ENCODE measurements at regions not wholly inside any gene's neighbourhood (a gene's known extent, or its start where the extent isn't known, plus 50 kb on each side); places are given as distances from the start of the nearest gene placed in this dataset.

DNA sequence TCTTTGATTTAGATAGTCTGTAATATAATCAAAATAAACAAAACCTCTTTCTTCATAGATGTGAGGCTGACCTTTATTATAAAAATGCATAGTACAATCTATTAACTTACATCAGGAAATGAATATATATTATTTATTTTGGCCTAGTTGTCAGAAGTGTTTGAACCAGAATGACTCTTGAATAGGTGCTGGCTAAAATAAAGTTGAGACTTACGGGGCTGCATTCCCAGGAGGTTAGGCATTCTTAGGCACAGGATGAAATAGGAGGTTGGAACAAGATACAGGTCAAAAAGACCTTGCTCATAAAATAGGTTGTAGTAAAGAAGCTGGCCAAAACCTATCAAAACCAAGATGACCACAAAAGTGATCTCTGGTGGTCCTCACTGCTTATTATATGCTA is 1193.3 kb upstream of the IGFBP7 start (continued):
- TF ChIP-seq, protein P1, sequence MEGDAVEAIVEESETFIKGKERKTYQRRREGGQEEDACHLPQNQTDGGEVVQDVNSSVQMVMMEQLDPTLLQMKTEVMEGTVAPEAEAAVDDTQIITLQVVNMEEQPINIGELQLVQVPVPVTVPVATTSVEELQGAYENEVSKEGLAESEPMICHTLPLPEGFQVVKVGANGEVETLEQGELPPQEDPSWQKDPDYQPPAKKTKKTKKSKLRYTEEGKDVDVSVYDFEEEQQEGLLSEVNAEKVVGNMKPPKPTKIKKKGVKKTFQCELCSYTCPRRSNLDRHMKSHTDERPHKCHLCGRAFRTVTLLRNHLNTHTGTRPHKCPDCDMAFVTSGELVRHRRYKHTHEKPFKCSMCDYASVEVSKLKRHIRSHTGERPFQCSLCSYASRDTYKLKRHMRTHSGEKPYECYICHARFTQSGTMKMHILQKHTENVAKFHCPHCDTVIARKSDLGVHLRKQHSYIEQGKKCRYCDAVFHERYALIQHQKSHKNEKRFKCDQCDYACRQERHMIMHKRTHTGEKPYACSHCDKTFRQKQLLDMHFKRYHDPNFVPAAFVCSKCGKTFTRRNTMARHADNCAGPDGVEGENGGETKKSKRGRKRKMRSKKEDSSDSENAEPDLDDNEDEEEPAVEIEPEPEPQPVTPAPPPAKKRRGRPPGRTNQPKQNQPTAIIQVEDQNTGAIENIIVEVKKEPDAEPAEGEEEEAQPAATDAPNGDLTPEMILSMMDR (conservative IDR thresholded peaks at IDR 0.05; ENCODE audit: low read depth in 2 of 2): no peak
- no peak for TF ChIP-seq ZNF114 (CRISPR knock-in tag; IDR thresholded peaks at IDR 0.05)
- TF ChIP-seq JUNB (IDR thresholded peaks at IDR 0.05; ENCODE audit: unreplicated experiment): no peak
- no peak for TF ChIP-seq POLR2AphosphoS5 (IDR thresholded peaks at IDR 0.05; ENCODE audit: low read depth)
- TF ChIP-seq NANOG (IDR thresholded peaks at IDR 0.05; ENCODE audit: borderline replicate concordance): no peak
- no peak for TF ChIP-seq CREB1 (CRISPR knock-in tag; IDR thresholded peaks at IDR 0.05; ENCODE audit: low read depth)
- no peak for TF ChIP-seq EZH2phosphoT487 (IDR thresholded peaks at IDR 0.05; ENCODE audit: unreplicated experiment)

DNA sequence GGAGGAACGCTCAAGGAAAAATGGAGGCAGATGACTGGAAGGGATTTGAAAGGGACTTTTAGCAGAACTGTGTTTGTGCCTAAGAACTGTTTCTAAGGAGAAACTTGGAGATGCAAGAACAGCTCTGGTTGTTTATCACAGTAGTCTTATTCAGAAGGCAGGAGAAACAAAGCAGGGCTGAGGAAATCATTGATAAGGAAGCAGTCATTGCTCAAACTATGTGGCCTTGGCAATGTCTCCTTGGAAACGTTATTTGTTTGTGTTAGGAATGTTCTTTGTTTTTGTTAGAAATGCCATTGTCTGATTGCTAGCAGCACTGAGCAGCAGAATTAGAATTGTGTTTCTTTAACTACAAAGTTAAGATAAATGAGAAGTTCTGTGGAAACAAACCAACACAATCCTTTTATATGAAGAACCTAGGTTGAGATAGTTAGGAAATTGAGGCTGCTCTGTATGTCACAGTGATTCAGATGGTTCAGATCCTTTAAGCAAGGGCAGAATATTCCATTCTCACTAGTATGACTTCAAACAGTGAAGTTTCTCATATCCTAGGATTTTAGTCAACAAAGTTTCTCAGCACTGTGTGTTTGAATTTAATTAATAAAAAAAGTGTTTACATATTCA is 1191.3 kb upstream of the IGFBP7 start:
- H3K27ac ChIP-seq (ENCODE audit: low read depth): no peak overlapping the region

More for the DNA sequence above, 1191.3 kb upstream of the IGFBP7 start:
- Histone ChIP-seq H3K4me3 (no peak overlapping the region), H4K20me1 (replicated peaks; ENCODE audit: insufficient read depth) (no peaks in the 10 kb centered on the region), H3K79me2 (replicated peaks; ENCODE audit: insufficient read depth) (no peaks in the 10 kb centered on the region), H3K4me1 (ENCODE audit: insufficient read depth) (no peaks in the 10 kb centered on the region), H3K9me2 (ENCODE audit: insufficient read depth) (peaks cover 3% of the 10 kb centered on the region; the same call in 1 of the 2 replicates), H3K4me2 (no peak overlapping the region), H3F3A (replicated peaks; ENCODE audit: low read depth) (no peaks in the 10 kb centered on the region), H2AFZ (no peak overlapping the region), H3K27me3 (ENCODE audit: insufficient read depth) (no peaks in the 10 kb centered on the region), H3K36me3 (ENCODE audit: insufficient read depth) (no peaks in the 10 kb centered on the region)
- TF ChIP-seq ZNF114 (CRISPR knock-in tag; IDR thresholded peaks at IDR 0.05) (no peak), JUNB (IDR thresholded peaks at IDR 0.05; ENCODE audit: unreplicated experiment) (no peak), STAT1 (IDR thresholded peaks at IDR 0.05; ENCODE audit: unreplicated experiment) (no peak), EZH2phosphoT487 (IDR thresholded peaks at IDR 0.05; ENCODE audit: unreplicated experiment) (no peak), EZH2 (IDR thresholded peaks at IDR 0.05; ENCODE audit: low read depth, unreplicated experiment) (no peak), POLR2AphosphoS5 (IDR thresholded peaks at IDR 0.05; ENCODE audit: low read depth) (no peak), NANOG (IDR thresholded peaks at IDR 0.05; ENCODE audit: borderline replicate concordance) (no peak)
- TF ChIP-seq, protein P2, sequence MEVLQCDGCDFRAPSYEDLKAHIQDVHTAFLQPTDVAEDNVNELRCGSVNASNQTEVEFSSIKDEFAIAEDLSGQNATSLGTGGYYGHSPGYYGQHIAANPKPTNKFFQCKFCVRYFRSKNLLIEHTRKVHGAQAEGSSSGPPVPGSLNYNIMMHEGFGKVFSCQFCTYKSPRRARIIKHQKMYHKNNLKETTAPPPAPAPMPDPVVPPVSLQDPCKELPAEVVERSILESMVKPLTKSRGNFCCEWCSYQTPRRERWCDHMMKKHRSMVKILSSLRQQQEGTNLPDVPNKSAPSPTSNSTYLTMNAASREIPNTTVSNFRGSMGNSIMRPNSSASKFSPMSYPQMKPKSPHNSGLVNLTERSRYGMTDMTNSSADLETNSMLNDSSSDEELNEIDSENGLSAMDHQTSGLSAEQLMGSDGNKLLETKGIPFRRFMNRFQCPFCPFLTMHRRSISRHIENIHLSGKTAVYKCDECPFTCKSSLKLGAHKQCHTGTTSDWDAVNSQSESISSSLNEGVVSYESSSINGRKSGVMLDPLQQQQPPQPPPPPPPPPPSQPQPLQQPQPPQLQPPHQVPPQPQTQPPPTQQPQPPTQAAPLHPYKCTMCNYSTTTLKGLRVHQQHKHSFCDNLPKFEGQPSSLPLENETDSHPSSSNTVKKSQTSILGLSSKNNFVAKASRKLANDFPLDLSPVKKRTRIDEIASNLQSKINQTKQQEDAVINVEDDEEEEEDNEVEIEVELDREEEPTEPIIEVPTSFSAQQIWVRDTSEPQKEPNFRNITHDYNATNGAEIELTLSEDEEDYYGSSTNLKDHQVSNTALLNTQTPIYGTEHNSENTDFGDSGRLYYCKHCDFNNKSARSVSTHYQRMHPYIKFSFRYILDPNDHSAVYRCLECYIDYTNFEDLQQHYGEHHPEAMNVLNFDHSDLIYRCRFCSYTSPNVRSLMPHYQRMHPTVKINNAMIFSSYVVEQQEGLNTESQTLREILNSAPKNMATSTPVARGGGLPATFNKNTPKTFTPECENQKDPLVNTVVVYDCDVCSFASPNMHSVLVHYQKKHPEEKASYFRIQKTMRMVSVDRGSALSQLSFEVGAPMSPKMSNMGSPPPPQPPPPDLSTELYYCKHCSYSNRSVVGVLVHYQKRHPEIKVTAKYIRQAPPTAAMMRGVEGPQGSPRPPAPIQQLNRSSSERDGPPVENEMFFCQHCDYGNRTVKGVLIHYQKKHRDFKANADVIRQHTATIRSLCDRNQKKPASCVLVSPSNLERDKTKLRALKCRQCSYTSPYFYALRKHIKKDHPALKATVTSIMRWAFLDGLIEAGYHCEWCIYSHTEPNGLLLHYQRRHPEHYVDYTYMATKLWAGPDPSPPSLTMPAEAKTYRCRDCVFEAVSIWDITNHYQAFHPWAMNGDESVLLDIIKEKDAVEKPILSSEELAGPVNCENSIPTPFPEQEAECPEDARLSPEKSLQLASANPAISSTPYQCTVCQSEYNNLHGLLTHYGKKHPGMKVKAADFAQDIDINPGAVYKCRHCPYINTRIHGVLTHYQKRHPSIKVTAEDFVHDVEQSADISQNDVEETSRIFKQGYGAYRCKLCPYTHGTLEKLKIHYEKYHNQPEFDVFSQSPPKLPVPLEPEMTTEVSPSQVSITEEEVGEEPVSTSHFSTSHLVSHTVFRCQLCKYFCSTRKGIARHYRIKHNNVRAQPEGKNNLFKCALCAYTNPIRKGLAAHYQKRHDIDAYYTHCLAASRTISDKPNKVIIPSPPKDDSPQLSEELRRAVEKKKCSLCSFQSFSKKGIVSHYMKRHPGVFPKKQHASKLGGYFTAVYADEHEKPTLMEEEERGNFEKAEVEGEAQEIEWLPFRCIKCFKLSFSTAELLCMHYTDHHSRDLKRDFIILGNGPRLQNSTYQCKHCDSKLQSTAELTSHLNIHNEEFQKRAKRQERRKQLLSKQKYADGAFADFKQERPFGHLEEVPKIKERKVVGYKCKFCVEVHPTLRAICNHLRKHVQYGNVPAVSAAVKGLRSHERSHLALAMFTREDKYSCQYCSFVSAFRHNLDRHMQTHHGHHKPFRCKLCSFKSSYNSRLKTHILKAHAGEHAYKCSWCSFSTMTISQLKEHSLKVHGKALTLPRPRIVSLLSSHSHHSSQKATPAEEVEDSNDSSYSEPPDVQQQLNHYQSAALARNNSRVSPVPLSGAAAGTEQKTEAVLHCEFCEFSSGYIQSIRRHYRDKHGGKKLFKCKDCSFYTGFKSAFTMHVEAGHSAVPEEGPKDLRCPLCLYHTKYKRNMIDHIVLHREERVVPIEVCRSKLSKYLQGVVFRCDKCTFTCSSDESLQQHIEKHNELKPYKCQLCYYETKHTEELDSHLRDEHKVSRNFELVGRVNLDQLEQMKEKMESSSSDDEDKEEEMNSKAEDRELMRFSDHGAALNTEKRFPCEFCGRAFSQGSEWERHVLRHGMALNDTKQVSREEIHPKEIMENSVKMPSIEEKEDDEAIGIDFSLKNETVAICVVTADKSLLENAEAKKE (CRISPR knock-in tag; IDR thresholded peaks at IDR 0.05): no peak
- TF ChIP-seq, protein P3, sequence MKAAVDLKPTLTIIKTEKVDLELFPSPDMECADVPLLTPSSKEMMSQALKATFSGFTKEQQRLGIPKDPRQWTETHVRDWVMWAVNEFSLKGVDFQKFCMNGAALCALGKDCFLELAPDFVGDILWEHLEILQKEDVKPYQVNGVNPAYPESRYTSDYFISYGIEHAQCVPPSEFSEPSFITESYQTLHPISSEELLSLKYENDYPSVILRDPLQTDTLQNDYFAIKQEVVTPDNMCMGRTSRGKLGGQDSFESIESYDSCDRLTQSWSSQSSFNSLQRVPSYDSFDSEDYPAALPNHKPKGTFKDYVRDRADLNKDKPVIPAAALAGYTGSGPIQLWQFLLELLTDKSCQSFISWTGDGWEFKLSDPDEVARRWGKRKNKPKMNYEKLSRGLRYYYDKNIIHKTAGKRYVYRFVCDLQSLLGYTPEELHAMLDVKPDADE (IDR thresholded peaks at IDR 0.05): no peak
- TF ChIP-seq, protein P1 (conservative IDR thresholded peaks at IDR 0.05; ENCODE audit: low read depth in 2 of 2): no peak
- peaks cover 3% of the 10 kb centered on the region for H3K27me3 Mint-ChIP-seq (ENCODE audit: insufficient read depth, low read depth, poor library complexity)
- ATAC-seq: no peak
- H3K36me3 Mint-ChIP-seq (ENCODE audit: low read depth): peaks cover 4% of the 10 kb centered on the region; the same call in 1 of the 3 replicates
- H3K4me1 Mint-ChIP-seq: peaks cover 5% of the 10 kb centered on the region; the same call in 2 of the 3 replicates
- peak; percentile 80 for DNase-seq (ENCODE audit: low spot score)
- H3K9me3 Mint-ChIP-seq: peaks cover 9% of the 10 kb centered on the region; the same call in 1 of the 3 replicates
- no peak overlapping the region for H3K4me3 Mint-ChIP-seq
- H3K27ac Mint-ChIP-seq: no peak overlapping the region

All from GM23338 (cell line).